HG03280 (cell line): ENCODE measurements at regions not wholly inside any gene's neighbourhood (a gene's known extent, or its start where the extent isn't known, plus 50 kb on each side); places are given as distances from the start of the nearest gene placed in this dataset.

ENCODE experiments used
- ATAC-seq: cut with Tn5 transposase; IDR thresholded peaks from one replicate; pipeline ENCODE4 v1.9.1; 2021; ENCODE audit warnings: mild to moderate bottlenecking, moderate library complexity; ENCODE audit not compliant: unreplicated experiment

DNA sequence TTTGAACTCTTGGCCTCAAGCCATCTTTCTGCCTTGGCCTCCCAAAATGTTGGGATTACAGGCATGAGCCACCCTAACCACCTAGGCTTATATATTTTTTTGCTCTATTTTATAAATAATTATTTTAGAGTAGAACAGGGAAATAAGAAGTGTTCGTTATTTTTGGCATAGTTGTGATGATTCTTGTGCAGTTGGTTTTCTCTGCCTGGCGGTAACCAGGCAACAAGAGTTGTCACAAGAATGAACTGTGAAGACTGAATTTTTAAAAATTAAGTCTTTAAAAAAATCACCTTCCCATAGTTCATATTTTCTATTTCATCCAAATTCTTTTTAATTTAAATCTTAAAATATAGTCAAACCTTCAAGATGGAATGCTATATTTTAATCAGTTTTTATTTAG lies 310.2 kb downstream of the ARL6IP6 start:
- no peak for ATAC-seq

DNA sequence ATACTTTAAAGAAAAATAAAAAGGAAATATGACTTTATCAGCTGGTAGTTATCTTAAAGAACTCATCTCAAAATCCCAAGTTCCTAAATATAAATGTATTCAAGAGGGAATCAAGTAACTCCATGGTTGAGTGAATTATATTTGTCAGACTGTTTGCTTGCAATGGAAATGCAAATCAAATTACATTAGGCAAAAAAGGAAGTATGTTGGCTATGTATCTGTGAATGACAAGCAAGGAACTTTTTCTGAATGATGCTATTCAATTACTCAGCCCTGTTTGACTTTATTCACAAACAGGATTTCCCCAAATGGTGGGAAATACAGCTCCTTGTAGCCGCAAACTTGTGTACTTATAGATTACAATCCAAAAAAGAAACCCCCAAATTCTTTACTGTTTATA lies 309.1 kb downstream of the ARL6IP6 start:
- no peak for ATAC-seq

DNA sequence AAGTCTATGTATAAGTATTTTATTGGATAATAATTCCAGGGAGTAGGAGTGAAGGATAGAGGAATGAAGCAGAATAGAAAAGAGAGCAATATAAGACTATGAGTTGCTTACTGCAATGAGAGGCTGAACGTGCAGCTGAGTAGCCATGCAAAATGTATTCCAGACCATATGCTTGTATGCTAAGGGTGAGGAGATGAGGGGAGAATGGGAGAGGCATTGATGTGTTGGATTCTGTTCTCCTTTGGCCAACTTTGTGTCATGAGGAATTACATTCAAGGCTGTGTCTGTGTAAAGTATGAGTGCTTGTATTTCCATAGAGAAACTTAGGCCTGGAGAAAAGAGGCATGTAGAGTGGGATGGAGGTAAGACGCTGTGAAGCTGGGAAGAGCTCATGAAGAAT lies 301.8 kb downstream of the ARL6IP6 start:
- ATAC-seq, result no peak

DNA sequence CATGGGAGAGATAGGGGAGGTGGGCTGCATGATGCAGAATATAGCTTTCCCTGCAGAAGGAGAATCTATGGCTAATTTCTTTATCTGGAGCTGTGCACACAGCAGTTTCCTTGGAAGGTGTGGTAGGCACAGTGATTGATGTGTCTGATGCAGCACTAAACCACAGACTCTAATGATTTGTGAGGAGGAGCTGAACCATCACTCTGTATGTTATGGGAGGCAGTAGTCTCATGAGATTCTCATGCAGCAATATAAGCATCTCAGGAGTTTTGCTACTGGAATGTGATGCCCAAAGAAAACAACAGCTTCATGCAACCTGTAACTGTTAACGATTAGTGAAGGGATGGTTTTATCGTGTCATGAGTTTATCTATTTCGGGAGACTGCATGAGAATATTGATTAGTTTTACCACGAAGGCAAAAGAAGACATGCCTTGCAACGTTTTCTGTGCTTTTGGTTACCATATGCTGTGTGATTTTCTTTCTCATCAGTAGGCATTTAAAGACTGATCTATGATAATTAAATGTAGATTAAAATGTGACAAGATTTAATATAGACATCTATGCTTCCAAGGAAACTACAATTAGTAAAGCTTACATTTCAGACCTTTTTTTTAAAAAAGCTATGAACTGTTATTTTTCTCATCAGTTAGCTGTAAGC lies 286.8 kb downstream of the ARL6IP6 start:
- peak; percentile 38 for ATAC-seq

DNA sequence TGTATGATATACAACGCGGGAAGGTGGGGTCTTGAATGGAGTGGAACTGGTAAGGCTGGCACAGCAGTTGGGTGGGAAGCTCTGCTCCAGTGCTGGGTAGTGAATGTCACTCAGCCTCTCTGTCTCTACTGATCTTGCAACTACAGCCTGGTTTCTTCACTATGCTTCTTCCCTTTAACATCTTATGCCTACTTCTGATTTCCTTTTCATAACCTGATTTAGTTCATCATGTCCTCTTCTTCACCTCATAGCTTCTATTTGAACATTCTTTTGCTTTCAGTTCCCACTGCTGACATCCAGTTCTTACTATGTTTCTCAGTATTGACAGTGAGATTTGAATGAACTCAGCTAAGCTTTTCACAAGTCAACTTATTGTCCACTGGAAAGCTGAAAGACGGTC lies 286.2 kb downstream of the ARL6IP6 start:
- peak; percentile 54 for ATAC-seq

DNA sequence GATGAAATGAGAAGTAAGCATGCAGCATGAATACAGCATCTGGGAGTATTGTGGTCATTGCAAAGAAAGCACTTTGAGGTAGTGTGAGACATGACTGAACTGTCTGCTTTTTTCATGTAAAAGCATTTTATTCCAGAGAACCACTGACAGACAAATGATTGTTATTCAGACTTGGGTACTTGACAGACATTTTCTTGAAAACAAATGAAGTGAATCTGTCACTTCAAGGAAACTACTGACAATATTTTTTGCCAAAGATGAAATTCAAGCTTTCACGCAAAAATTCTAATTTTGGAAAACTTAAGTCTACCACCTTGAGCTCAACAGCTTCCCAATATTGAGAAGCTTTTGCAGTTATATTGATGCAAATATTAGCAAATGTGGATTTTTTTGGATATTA lies 255.7 kb downstream of the ARL6IP6 start:
- no peak for ATAC-seq

DNA sequence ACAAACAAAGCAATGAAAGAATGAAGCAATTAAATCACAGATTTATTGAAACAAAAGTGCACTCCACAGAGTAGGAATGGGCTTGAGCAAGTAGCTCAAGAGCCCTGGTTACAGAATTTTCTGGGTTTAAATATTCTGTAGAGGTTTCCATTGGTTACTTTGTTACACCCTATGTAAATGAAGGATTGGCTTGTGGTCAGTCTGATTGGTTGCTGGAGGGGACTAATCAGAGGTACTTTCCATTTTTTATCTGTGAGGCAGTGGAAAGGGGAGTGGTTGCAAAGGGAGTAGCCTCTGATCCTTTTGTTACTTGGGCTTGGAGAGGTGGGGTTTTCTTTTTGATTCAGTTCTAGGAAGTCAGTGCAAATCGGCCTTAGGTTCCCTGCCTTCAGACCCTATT lies 253.3 kb downstream of the ARL6IP6 start:
- no peak for ATAC-seq

DNA sequence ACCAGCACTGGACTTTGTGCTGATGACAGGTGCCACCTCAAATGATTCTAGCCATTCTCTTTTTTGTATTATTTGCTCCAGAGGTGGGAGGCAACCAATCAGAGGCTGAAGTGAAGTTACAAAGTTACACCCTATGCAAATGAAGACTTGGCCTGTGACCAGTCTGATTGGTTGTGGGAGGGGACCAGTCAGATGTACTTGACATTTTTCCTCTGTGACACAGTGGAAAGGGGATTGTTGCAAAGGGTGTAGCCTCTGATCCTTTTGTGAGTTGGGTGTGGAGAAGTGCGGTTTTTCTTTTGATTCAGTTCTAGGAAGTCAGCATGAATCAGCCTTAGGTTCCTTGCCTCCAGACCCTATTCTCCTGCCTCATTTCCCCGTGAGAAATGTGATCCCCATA lies 244.0 kb downstream of the ARL6IP6 start:
- ATAC-seq, result no peak

DNA sequence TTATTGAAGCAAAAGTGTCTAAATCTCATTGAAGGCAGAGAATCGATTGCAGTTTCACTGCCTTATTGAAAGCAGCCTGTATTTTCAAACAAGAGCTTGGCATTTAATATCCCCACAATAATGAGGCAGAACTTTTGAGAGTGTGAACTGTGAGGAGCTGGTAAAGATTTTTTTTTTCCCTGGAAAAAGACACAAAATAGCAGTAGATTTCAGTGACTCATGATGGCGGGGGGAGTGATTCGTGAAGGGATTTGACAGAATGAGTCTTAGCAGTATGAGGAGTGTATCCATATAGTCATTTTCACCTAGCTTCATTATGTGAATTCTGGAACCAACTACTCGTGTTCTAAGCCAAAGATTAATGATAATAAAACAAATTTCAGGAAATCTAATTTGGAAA lies 242.9 kb downstream of the ARL6IP6 start:
- ATAC-seq, result no peak

DNA sequence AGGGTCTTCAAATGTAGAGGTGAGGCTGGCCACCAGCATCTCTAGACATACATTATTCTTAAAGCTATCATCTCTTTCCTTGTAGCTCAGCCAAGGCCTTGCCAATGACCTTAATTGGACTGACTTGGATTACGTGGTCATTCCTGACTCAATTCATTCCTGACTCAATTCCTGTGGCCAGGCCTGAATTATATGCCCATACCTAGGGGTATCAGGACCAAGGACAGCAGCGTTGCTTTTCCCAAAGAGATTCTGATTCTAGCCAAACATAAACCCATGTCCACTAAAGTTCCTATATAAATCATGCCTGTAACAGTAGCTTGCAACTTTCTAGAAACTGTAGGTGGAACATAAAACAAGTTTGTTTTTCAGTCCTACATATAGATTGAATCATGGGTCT lies 231.7 kb downstream of the ARL6IP6 start:
- ATAC-seq, result no peak

DNA sequence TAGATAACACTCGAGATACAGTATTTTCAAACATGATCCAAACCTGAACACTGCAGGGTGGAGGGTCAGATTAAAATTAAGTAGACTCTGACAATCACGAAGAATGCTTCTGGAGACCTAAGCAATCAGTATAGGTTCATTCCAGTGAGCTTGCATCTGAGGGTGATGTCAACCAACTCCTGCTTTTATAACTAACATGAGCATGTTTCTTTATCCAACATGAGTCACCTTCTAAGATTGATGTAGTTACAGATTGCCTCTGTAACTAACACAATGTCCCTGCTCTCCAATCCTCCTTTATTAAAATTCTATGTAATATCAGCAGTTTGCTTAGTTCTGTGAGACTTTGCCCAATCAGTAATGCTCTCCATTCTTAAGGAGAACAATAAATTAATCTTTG lies 225.7 kb downstream of the ARL6IP6 start:
- no peak for ATAC-seq

DNA sequence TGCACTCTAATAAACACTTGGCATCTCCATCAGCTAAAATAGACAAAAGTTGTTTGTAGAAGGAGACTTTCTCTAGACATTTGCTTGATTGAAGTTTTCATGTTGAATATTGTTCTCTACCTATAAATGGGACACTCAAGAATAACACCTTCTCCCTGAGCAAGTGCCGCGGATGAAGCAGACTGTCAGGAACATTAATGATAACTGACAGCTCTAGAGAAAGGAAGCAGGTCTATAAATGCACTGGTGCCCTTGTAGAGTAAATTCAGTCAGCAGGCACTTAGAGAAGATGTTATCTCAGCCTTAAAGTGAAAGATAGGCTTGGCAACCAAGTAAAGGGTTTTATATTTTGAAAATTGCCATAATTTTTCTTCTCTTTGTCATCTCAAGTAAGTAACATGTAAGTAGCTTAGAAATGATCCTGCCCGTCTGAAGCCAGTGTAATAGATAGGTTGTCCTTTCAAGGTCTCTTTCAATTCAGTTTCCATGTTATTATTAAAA lies 224.6 kb downstream of the ARL6IP6 start:
- no peak for ATAC-seq

DNA sequence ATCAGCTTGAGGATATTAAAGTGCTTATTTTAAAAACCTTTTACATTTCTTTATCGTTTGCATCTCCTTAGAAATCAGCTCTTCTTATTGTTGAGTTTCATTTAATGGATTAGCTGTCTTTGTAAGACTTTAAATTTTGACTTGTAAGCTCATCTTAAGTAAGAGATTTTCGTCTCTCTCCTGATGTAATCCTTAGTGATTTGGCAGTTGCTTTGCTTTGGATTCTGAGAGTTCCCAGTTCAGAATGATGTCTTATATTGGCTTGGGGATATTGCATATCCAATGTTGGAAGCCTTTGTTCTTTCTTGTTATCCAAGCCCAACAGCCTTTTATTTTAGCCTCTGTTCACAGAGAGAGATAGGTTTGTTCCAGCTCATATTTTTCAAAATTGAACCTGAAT lies 212.1 kb downstream of the ARL6IP6 start:
- ATAC-seq, result no peak

DNA sequence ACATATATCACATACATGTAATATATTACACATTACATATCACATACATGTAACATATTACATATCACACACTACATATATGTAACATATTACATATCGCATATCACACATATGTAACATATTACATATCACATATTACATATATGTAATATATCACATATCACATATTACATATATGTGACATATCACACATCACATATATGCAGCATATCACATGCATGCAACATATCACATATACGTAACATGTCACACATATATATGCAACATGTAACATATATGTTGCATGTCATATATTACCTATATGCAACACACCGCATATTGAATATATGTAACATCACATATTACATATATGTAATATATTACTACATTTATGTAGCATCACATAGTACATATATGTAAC lies 211.2 kb downstream of the ARL6IP6 start:
- no peak for ATAC-seq

DNA sequence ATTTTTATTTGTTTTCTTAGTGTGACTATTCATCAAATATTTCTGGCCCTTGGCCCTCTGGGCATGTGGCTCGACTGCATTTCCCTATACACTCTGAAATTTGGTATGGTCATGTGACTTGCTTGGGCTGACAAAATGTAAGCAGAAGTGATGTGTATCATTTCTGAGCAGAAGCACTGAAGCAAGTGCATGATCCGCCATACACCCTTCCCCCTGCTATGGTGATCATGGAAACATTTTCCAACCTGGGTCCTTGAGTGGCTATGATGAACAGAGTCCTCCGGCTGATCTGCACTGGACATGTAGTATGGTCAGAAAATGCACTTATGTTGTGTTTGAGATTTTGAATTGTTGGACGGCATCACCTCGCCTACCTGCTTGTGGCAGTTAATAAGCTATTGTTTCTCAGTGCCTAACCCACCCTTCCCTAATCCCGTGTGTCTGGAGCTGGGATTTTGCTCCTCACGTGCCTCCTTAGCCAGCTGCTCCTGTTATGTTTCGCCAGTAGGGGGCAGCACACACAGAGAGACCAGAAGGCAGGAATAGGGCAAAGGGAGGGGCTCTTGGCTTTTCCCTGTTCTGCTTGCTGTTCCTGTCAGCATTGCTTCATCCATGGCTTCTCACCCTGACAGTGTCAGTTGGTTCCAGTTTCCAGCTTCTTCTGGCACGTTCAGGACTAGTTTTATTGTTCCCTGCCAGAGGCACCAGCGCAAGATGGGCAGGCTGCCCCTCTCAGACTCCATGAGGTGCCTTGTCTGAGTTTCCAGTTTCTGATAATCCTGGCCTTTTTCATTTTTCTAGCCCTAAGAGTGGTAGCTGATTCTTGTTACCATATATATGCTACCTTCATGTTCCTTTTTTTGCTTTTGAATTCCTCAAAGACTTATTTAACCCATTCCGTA lies 207.4 kb downstream of the ARL6IP6 start:
- peak; percentile 82 for ATAC-seq

DNA sequence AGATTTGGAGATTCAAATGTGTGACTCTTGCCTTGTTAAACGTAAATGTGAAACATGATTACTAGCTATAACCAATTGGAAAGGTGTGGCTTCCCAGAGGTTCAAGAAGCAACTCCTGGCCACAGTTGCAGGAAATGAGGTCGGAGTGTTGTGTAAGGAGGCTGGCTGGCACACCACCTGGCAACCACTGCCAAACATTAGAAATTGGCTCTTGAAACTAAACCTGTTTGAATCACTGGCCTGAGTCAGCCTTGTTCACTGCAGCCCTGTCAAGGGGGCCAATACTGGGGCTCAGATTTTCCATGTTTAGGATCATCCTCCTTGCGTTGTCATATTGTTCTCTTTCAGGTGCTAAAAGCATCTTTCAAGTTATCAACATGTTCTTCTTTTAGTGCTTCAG lies 206.3 kb downstream of the ARL6IP6 start:
- ATAC-seq, result no peak

DNA sequence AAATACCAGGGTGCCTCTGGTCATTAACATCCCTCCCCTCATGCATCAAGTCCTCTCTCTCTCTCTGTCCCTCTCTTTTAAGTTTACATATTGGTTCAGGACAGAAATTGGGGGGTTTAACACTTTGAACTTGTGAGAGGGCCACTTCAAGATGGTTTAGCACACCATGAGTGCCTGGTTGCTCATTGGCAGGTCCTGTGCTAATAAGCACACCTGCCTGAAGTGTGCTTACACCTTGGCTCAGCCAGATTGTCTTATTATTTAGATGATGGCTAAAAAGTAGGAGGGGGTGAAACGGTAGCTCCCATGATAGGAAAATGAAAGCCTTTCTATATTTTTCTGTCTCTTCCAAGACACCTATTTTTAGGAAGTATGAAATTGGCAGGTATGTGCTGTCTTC lies 205.8 kb downstream of the ARL6IP6 start:
- ATAC-seq, result no peak

DNA sequence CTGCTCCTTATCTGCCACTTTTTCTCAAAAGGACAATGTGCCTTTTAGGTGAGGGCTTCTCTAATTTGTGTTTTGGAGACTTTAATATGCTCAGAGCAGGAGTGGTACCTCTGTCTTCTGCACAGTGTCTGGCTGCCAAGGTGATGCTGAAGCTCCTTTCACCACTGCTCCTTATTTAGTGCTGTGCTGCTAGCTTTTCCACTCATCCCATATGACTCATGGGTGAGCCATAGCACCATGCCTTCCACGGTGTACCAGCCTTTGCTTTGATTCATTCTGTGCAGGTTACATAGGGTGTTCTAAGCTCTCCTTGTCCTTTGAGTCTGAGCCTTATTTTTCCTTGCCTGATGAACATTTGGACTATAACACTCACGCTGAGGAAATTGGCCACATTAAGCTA lies 202.4 kb downstream of the ARL6IP6 start:
- ATAC-seq, result no peak

DNA sequence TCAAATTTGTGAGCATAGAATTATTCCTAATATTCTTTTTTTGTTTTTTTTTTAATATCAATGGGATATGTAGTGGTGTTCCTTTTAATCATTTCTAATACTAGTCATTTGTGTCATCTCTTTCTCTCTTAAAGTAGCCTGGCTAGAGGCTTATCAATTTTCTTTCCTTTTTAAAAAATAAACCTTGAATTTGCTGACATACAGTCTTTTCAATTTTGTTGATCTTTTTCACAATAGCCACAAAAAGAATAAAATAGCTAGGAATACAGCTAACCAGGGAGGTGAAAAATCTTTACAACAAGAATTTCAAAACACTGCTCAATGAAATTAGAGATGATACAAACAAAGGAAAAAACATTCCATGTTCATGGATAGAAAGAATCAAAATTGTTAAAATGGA lies 192.6 kb downstream of the ARL6IP6 start:
- ATAC-seq, result no peak

DNA sequence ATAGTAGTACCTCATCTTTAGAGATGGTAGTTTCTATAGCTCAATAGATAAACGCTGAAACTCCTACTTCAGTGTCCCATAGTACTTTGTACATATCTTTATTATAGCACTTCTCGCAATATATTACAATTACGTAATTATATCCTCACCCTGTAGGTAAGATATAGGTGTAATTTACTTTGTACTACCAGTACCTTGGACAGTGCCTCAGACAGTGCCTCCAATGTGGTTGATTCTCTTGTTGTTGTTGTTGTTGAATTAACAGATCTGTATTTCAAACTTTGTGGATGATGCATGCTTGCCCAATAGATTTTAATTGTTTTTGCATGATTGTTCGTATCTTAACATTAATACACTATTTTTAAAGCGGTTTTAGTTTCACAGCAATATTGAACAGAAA lies 188.6 kb downstream of the ARL6IP6 start:
- no peak for ATAC-seq

DNA sequence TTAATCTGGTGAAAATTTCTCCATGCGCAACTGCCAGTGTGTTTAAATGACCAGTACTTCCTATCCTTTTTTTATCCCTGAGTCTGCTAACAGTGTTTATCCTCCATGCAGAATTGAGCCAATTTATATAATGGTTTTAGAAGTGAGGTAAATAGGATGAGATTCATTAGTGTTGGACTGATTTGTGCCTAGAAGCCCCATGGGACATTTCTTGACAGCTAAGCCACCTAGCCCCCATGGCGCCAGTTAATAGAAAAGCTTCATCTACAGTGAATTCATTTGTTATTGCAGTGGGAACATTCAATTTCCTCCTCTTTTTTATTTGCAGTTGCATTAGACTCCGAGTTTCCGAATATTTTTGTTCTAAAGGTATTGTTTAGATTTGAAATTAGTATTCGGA lies 175.6 kb downstream of the ARL6IP6 start:
- ATAC-seq, result no peak

DNA sequence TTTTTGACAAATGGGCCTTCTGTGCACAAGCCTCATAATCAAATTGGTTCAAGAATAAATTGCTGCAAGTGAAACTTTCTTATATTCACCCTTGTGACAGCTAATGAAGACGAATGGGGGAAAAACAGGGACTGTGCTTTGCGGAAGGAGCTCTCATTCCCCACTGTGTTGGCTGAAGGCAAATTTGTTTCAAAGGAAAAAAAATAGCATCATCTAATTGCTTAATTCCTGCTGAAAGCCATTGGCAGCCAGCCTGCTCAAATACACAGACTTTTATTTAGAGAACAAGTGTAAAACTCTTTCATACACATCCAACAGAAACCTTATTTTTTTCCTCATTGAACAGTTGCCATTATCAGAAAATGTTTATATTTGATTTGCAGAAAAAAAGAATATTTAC lies 172.3 kb downstream of the ARL6IP6 start:
- no peak for ATAC-seq
